ENCODE measurements at regions not wholly inside any gene's neighbourhood (a gene's known extent, or its start where the extent isn't known, plus 50 kb on each side); places are given as distances from the start of the nearest gene placed in this dataset.

GRCh38 chr3:74390121-74390877 is 224.2 kb downstream of the CNTN3 start:
- Histone ChIP-seq H3K4me1 (ENCODE audit: control insufficient read depth, low read length) (no peaks in the 10 kb centered on the region), H3K4me2 (ENCODE audit: low read length) (no peak overlapping the region), H3K36me3 (ENCODE audit: control insufficient read depth, low read length) (no peaks in the 10 kb centered on the region), H3K27ac (ENCODE audit: low read depth, low read length) (no peak overlapping the region), H3K9me3 (ENCODE audit: control insufficient read depth, insufficient read depth, low read length) (no peaks in the 10 kb centered on the region), H4K20me1 (ENCODE audit: control insufficient read depth, insufficient read depth, low read depth, low read length) (no peaks in the 10 kb centered on the region), H3K79me2 (ENCODE audit: control insufficient read depth, low read length) (no peaks in the 10 kb centered on the region), H3K9me2 (replicated peaks; ENCODE audit: control insufficient read depth, low read length) (no peaks in the 10 kb centered on the region), H3K4me3 (ENCODE audit: low read length) (no peak overlapping the region), H3F3A (ENCODE audit: control insufficient read depth, insufficient read depth) (no peaks in the 10 kb centered on the region), H3K27me3 (ENCODE audit: control insufficient read depth, low read length) (no peaks in the 10 kb centered on the region)
- TF ChIP-seq, protein P1, sequence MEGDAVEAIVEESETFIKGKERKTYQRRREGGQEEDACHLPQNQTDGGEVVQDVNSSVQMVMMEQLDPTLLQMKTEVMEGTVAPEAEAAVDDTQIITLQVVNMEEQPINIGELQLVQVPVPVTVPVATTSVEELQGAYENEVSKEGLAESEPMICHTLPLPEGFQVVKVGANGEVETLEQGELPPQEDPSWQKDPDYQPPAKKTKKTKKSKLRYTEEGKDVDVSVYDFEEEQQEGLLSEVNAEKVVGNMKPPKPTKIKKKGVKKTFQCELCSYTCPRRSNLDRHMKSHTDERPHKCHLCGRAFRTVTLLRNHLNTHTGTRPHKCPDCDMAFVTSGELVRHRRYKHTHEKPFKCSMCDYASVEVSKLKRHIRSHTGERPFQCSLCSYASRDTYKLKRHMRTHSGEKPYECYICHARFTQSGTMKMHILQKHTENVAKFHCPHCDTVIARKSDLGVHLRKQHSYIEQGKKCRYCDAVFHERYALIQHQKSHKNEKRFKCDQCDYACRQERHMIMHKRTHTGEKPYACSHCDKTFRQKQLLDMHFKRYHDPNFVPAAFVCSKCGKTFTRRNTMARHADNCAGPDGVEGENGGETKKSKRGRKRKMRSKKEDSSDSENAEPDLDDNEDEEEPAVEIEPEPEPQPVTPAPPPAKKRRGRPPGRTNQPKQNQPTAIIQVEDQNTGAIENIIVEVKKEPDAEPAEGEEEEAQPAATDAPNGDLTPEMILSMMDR (IDR thresholded peaks at IDR 0.05; ENCODE audit: low read depth, low read length, poor library complexity, severe bottlenecking), result no peak

DNA sequence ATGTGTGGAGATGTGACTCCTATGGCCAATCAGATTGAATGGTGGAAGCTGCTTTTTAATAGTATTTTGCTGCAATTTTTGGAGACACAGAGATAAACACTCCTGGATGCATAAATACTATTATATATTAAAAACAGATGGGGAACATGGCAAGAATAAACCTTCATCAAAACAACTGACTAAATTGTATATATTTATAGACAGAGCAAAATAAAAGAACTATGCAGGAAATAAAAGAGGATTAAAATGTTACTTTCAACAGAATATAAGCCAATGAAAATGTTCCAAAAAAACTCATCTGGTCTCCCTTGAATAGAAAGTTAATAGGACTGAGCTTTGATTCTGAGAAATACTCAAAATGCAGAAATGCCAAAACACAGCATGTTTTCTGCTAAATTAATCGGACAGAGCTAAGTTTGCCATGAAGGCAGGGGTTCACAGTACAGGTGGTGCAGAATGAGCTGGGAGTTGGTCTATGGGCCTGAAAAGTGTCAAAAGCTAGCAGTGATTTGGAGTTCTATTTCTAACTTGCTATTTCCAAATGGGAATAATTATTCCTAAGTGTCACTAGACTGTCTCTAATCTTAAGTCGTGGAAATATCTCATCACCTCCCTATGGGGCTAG is 227.2 kb downstream of the CNTN3 start:
- Histone ChIP-seq H3K9me2 (replicated peaks; ENCODE audit: control insufficient read depth, low read length) (no peaks in the 10 kb centered on the region), H3K4me1 (ENCODE audit: control insufficient read depth, low read length) (no peaks in the 10 kb centered on the region), H3K79me2 (ENCODE audit: control insufficient read depth, low read length) (no peaks in the 10 kb centered on the region), H3K27me3 (ENCODE audit: control insufficient read depth, low read length) (no peaks in the 10 kb centered on the region), H3K36me3 (ENCODE audit: control insufficient read depth, low read length) (no peaks in the 10 kb centered on the region), H3K4me2 (ENCODE audit: low read length) (no peak overlapping the region), H3K27ac (ENCODE audit: low read depth, low read length) (no peak overlapping the region), H3K9me3 (ENCODE audit: control insufficient read depth, insufficient read depth, low read length) (no peaks in the 10 kb centered on the region), H4K20me1 (ENCODE audit: control insufficient read depth, insufficient read depth, low read depth, low read length) (no peaks in the 10 kb centered on the region), H3K4me3 (ENCODE audit: low read length) (no peak overlapping the region), H3F3A (ENCODE audit: control insufficient read depth, insufficient read depth) (no peaks in the 10 kb centered on the region)
- no peak for TF ChIP-seq EZH2phosphoT487 (IDR thresholded peaks at IDR 0.05; ENCODE audit: borderline replicate concordance, low read length)
- TF ChIP-seq, protein P1 (IDR thresholded peaks at IDR 0.05; ENCODE audit: low read depth, low read length, poor library complexity, severe bottlenecking), result no peak

- Histone ChIP-seq H3K36me3 (ENCODE audit: control insufficient read depth, low read length) (no peaks in the 10 kb centered on the region), H3K27me3 (ENCODE audit: control insufficient read depth, low read length) (no peaks in the 10 kb centered on the region), H3K9me2 (replicated peaks; ENCODE audit: control insufficient read depth, low read length) (no peaks in the 10 kb centered on the region), H3K4me3 (ENCODE audit: low read length) (no peak overlapping the region), H3F3A (ENCODE audit: control insufficient read depth, insufficient read depth) (no peaks in the 10 kb centered on the region), H3K4me1 (ENCODE audit: control insufficient read depth, low read length) (no peaks in the 10 kb centered on the region), H3K4me2 (ENCODE audit: low read length) (no peak overlapping the region), H3K9me3 (ENCODE audit: control insufficient read depth, insufficient read depth, low read length) (no peaks in the 10 kb centered on the region), H3K27ac (ENCODE audit: low read depth, low read length) (no peak overlapping the region), H4K20me1 (ENCODE audit: control insufficient read depth, insufficient read depth, low read depth, low read length) (no peaks in the 10 kb centered on the region), H3K79me2 (ENCODE audit: control insufficient read depth, low read length) (no peaks in the 10 kb centered on the region)
- no peak for TF ChIP-seq EZH2phosphoT487 (IDR thresholded peaks at IDR 0.05; ENCODE audit: borderline replicate concordance, low read length)
- TF ChIP-seq, protein P1 (IDR thresholded peaks at IDR 0.05; ENCODE audit: low read depth, low read length, poor library complexity, severe bottlenecking), result no peak
Observed at GRCh38 chr3:74384159-74384558, 230.3 kb downstream of the CNTN3 start.
